ENCODE measurements at regions not wholly inside any gene's neighbourhood (a gene's known extent, or its start where the extent isn't known, plus 50 kb on each side); places are given as distances from the start of the nearest gene placed in this dataset.
A peak's percentile ranks its signal among the peaks of the same experiment; 100 is the strongest.
"Not testable (repeated sequence)": the region's sequence is repeated elsewhere in the genome, so short reads cannot be mapped to it uniquely, and the experiment has no call there.

GRCh38 chr1:194654956-194655355 lies 1468.5 kb upstream of the B3GALT2 start:
- DNase-seq = no peak

- no peak for DNase-seq
Measured at GRCh38 chr1:194653385-194653784, 1467.0 kb upstream of the B3GALT2 start.

GRCh38 chr1:194647118-194647517 lies 1460.7 kb upstream of the B3GALT2 start:
- no peak for DNase-seq

GRCh38 chr1:194644528-194644927 lies 1458.1 kb upstream of the B3GALT2 start:
- DNase-seq = no peak

- no peak for DNase-seq
Measured at GRCh38 chr1:194640322-194640721, 1453.9 kb upstream of the B3GALT2 start.

GRCh38 chr1:194629011-194629410 lies 1442.6 kb upstream of the B3GALT2 start:
- peak; percentile 2 for DNase-seq

GRCh38 chr1:194624833-194625232 lies 1438.4 kb upstream of the B3GALT2 start:
- DNase-seq = peak; percentile 2

GRCh38 chr1:194618101-194618500 lies 1431.7 kb upstream of the B3GALT2 start:
- DNase-seq = no peak

GRCh38 chr1:194617272-194617671 lies 1430.9 kb upstream of the B3GALT2 start:
- DNase-seq = not testable (repeated sequence)

GRCh38 chr1:194616835-194617234 lies 1430.4 kb upstream of the B3GALT2 start:
- DNase-seq = no peak

GRCh38 chr1:194602184-194602583 lies 1415.8 kb upstream of the B3GALT2 start:
- DNase-seq = no peak

- no peak for DNase-seq
Measured at GRCh38 chr1:194600716-194601115, 1414.3 kb upstream of the B3GALT2 start.

- no peak for DNase-seq
Measured at GRCh38 chr1:194598098-194598497, 1411.7 kb upstream of the B3GALT2 start.

GRCh38 chr1:194586302-194586701 lies 1399.9 kb upstream of the B3GALT2 start:
- DNase-seq = no peak

- DNase-seq = no peak
Measured at GRCh38 chr1:194584052-194584451, 1397.6 kb upstream of the B3GALT2 start.

- peak; percentile 14 for DNase-seq
Measured at GRCh38 chr1:194570476-194570875, 1384.1 kb upstream of the B3GALT2 start.

GRCh38 chr1:194568610-194569009 lies 1382.2 kb upstream of the B3GALT2 start:
- DNase-seq = peak; percentile 30

- DNase-seq = no peak
Measured at GRCh38 chr1:194548071-194548470, 1361.7 kb upstream of the B3GALT2 start.

GRCh38 chr1:194544012-194544411 lies 1357.6 kb upstream of the B3GALT2 start:
- no peak for DNase-seq

GRCh38 chr1:194538453-194538852 lies 1352.0 kb upstream of the B3GALT2 start:
- no peak for DNase-seq

- DNase-seq = no peak
Measured at GRCh38 chr1:194537521-194537920, 1351.1 kb upstream of the B3GALT2 start.

- DNase-seq = no peak
Measured at GRCh38 chr1:194535369-194535768, 1349.0 kb upstream of the B3GALT2 start.

GRCh38 chr1:194534784-194535183 lies 1348.4 kb upstream of the B3GALT2 start:
- no peak for DNase-seq

GRCh38 chr1:194533641-194534040 lies 1347.2 kb upstream of the B3GALT2 start:
- peak; percentile 6 for DNase-seq

- DNase-seq = no peak
Measured at GRCh38 chr1:194517567-194517966, 1331.2 kb upstream of the B3GALT2 start.

GRCh38 chr1:194515916-194516315 lies 1329.5 kb upstream of the B3GALT2 start:
- peak; percentile 57 for DNase-seq

Measured in fibroblast of skin of back (primary cell).